IPS DF 4.7 (cell line): ENCODE measurements at regions not wholly inside any gene's neighbourhood (a gene's known extent, or its start where the extent isn't known, plus 50 kb on each side); places are given as distances from the start of the nearest gene placed in this dataset.
"Not testable (repeated sequence)": the region's sequence is repeated elsewhere in the genome, so short reads cannot be mapped to it uniquely, and the experiment has no call there.

Experiments used
- DNase-seq: peaks from one replicate; pipeline ENCODE4 v3.0.0-alpha.2; 2013; ENCODE audit warnings: low spot score; ENCODE audit errors: extremely low read depth

GRCh38 chr5:42074353-42074752 is 149.3 kb downstream of the FBXO4 start:
- DNase-seq = no peak

GRCh38 chr5:42089705-42090104 is 164.6 kb downstream of the FBXO4 start:
- no peak for DNase-seq

DNA sequence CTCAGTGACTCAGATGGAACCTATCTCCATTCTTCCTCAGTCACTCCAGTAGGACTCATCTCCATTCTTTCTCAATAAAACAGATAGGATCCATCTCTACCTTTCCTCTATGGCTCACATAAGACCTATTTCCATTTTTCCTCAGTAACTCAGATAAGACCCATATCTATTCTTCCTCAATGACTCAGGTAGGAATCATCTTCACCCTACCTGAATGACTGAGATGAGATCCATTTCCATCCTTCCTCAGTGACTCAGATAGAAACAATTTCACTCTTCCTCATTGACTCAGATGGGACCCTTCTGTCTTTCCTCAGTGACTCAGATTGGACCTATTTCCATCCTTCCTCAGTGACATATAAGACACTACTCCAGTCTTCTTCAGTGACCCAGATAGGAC is 165.1 kb downstream of the FBXO4 start:
- DNase-seq = no peak

GRCh38 chr5:42099846-42100245 is 174.8 kb downstream of the FBXO4 start:
- not testable (repeated sequence) for DNase-seq

DNA sequence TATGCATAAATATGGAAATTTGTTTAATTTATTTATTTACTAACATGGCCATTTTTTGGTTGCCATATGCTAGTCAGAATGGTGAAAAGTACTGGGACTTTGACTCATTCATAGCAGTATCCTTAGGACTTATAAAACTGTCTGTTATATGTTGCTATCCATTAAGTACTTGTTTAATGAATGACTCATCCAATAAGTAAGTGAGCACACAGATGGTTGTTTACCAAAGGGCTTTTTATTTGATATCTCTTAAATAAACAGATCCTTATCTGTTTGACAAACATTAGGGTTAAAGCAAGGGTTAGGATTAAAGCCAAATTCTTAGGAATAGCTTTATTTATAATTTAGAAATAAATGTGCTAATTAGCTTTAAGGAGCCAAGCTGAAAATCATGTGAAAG is 183.4 kb downstream of the FBXO4 start:
- no peak for DNase-seq

DNA sequence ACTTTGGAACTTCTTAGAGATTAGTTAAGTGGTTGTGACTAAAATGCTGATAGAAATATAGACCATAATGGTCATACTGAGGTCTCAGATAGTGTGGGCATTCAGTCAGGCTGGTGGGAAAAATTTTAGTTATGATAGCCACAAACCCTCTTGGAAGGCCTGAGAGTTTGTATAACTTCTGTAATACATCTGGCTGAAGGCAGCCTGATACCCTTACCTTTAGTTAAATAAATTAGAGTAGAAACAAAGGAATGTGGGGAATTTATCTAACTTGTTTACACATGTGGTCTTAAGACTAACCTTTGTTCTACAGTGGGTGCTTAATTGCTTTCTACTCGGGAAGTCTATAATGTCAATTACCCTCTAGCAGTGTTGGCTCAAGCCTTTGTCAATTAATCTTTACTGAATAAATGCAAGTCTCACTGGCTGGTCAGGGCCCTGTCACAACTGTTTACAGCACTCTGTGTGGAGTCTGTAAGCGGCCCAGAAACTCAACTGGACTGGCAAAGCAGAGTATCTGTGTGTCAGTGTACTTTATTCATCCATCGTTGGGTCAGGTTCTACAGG is 184.0 kb downstream of the FBXO4 start:
- DNase-seq = no peak

- DNase-seq = not testable (repeated sequence)
Measured at GRCh38 chr5:42115721-42116120, 190.6 kb downstream of the FBXO4 start.

GRCh38 chr5:42120070-42120469 is 195.0 kb downstream of the FBXO4 start:
- no peak for DNase-seq

DNA sequence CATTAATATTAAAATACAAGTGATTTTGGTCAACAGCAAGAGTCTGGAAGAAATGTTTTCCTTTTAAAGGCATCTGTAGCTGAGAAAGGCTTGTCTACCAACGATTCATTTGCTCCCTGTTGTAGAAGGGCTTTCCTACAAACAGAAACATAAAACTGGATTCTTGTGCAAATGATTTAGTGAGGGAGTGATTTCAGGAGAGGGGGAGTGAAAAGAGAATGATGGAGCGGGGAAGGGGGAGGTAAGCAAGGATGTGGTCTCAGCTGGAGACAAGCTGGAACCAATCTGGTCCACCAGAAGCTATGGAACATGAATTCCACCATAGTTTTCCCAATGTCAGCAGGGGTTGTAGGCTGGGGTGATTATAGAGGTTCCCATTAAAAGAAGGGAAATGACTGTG is 196.3 kb downstream of the FBXO4 start:
- no peak for DNase-seq

DNA sequence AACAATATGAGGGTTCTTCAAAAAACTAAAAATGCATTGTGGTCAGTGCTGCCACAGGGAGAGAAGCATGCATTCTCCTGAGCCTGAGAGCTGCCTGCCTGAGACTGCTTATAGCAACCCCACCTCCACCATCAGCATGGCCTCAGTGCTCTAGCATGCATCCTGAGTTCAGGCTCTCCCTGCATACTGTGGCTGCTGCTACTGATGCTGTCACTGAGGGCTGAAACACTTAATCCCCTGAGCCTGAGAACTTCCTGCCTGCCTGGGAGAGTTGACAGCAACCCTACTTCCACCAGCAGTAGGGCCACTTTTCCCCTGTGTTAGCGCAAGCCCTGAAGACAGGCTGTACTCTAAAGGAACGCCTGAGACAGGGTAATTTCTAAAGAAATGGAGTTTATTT is 206.0 kb downstream of the FBXO4 start:
- DNase-seq = no peak

- DNase-seq = no peak
Measured at GRCh38 chr5:42143361-42143760, 218.3 kb downstream of the FBXO4 start.

DNA sequence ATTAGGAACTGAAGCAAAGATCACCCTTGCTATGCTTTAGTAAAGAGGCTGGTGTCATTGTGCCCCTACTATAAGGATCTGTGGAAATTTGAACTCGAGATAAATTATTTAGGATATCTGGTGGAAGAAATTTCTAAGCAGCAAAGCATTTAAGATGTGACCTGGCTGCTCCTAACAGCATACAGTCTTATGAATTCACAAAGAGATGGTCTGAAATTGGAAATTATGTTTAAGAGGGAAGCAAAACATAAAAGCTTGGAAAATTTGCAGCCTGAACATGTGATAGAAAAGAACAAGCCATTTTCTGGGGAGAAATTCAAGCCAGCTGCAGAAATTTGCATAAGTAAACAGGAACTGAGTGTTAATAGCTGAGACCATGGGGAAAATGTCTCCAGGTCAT is 223.7 kb downstream of the FBXO4 start:
- no peak for DNase-seq

DNA sequence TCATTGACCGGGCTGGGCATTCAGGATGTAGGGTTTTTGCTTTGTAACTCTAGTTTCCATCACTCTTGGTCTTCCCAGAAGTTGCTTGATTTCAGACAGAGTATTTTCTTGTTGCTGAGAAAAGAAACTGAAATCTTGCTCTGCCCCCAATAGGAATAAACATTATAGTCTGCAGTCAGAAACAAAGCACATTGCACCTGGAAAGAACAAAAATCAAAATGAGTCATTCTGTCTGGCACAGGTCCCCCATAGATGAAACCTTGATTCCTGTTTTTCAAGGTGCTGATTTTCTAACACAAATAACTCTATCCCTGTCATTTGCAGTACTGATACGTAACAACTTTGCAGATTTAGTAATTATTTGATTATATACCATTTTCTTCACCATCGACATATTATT is 232.1 kb downstream of the FBXO4 start:
- DNase-seq = no peak

DNA sequence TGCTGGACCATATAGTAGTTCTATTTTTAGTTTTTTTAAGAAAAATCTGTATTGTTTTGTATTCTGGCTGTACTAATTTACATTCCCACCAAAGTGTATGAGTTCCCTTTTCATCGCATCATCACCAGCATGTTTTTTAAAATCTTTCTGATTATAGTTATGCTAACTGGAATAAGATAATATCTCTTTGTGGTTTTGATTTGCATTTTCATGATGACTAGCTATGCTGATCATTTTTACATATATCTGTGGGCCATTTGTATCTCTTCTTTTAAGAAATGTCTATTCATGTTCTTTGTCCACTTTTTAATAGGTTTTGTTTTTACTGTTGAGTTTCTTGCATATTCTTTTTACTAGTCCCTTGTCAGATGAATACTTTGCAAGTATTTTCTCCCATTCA is 238.0 kb downstream of the FBXO4 start:
- DNase-seq = no peak

GRCh38 chr5:42168091-42168670 is 243.1 kb downstream of the FBXO4 start:
- DNase-seq = peak; percentile 14

DNA sequence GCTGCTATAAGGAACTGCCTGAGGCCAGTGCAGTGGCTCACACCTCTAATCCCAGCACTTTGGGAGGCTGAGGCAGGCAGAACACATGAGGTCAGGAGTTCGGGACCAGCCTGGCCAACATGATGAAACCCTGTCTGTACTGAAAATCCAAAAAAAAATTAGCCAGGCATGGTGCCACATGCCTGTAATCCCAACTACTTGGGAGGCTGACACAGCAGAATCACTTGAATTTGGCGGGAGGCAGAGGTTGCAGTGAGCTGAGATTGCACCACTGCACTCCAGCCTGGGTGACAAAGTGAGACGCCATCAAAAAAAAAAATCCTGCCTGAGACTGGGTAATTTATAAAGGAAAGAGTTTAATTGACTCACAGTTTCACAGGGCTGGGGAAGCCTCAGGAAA is 247.1 kb upstream of the GHR start:
- not testable (repeated sequence) for DNase-seq

DNA sequence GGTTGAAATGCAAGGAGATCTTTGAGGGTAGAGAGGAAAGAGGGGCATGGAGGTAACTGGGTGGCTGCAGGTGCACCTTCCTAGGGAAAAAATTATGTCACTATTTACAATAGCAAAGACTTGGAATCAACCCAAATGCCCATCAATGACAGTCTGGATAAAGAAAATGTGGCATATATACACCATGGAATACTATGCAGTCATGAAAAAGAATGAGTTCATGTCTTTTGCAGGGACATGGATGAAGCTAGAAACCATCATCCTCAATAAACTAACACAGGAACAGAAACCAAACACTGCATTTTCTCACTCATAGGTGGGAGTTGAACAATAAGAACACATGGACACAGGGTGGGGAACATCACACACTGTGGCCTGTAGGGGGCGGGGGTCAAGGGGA is 243.4 kb upstream of the GHR start:
- DNase-seq = not testable (repeated sequence)

GRCh38 chr5:42216904-42217303 is 206.3 kb upstream of the GHR start:
- no peak for DNase-seq

DNA sequence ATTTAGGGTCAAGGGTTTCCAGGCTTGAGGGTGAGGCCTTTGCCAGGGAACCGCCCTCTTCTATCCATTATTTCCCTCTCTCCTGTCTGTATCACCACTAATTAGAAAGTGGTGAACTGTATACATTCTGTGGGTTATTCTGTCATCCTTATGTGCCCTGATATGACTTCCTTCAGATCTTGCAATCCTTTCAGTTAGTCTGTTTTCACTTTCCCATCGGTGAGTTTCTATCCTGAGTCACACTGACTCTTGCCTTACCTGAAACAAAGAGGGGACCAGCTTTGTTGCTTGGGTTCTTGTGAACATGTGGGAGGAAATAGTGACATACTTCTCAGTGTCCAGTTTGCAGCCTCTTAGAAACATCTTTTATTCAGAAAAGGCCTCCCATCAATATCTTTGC is 205.4 kb upstream of the GHR start:
- no peak for DNase-seq

- DNase-seq = no peak
Measured at GRCh38 chr5:42225009-42225408, 198.2 kb upstream of the GHR start.

GRCh38 chr5:42228279-42228678 is 195.0 kb upstream of the GHR start:
- DNase-seq = no peak

DNA sequence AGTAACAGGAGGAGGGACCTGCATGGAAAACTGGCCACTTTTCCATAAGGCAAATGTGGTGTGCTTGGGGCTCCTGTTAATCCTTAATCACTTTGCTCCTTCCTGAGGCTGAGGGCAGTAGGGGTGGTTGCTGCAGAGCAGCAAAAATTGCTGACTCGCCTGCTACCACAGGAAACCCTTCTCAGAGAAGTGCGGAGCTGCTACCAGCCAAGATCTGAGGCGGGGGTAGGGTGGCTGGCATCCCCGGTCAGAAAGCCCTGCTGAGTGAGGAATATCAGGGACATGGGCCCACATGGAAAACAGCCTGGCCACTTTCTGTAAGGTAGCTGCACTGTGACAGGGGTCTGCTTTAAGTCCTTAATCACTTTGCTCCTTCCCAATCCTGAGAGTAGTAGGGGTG is 192.4 kb upstream of the GHR start:
- DNase-seq = no peak

- no peak for DNase-seq
Measured at GRCh38 chr5:42235241-42235640, 188.0 kb upstream of the GHR start.

DNA sequence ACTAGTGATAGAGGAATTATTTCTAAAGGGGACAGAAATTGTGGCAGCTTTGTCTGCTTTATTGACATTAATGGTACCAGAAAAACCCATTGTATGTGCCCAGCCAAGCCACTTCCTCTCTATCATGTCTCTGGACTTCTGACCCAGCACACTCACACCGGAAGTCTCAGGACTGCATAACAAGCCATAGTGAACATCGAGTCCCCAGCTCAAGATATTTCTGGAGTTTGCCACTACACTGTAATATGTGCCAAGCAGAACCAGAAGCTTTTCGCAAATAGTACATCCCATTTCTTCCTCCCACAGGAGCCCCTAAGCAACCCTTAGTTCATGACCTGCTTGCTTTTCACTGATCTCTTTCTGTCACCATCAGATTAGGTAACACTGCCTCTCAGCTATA is 187.4 kb upstream of the GHR start:
- no peak for DNase-seq
